ENCODE measurements at regions not wholly inside any gene's neighbourhood (a gene's known extent, or its start where the extent isn't known, plus 50 kb on each side); places are given as distances from the start of the nearest gene placed in this dataset.
"Not testable (repeated sequence)": the region's sequence is repeated elsewhere in the genome, so short reads cannot be mapped to it uniquely, and the experiment has no call there.

- DNase-seq = no peak
Observed at GRCh38 chr10:2214092-2214491, 476.8 kb upstream of the ADARB2 start.

DNA sequence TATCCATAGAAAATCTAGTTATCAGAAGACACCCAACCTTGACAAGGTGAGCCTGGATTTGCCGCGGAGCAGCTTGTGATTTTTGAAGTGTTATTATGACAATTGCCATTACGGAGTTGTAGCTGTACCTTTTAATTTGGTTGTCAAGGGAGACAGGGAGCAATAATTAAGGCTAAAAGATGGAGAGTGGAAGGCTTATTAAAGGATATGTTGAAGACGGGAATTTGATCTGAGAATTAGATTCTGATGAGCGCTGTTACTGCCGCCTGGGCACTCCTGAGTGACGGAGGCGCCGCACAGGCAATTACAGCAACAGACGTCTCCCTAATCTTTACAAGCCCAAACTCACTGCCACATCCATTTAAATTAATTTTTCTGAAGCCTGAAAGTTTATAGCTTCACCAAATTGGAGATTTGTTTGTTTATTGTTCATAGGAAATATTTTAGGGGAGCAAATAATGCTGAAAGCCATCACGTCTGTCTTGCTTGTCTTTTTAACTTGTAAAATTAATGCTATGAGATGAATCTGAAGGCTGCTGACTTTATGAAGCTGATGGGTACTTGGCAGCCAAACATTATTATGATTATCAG lies 475.0 kb upstream of the ADARB2 start:
- no peak for DNase-seq

DNA sequence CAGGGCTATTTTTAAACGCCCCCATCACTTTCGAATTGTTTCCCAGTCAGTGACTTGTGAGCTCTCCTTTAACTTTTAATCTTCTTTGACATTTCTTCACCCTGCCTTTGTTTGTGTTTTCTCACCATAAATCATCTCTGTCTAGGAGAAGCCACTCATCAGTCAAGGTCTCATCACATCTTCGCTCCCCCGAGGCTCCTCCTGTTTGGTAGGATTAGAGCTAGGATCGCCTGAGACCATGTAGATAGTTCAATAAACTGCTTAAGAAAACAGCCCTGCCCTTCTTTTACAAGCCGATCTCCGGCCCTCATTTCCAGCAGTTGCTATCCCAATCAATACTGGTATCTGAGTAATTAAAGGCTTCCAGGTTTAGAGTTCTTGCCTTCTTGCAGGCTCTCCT lies 472.8 kb upstream of the ADARB2 start:
- DNase-seq = no peak

DNA sequence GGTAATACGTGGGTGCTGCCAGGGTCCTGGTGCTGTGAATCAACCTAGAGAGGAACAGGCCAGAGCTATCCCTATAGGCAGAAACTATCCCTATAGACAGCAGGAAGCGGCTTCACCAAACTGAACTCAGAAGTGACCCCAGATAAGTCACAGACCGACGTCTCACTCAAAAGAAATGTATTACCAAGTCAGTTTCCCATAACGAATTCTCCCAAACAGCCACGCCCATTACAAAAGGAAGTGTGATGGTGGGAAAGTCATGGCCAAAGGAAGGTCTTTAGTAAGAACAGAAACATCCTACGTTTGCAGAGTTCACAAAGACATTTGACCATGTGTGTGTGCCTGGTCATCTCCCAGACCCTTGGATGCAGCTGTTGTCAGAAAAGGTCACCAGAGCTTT lies 470.8 kb upstream of the ADARB2 start:
- DNase-seq = no peak

DNA sequence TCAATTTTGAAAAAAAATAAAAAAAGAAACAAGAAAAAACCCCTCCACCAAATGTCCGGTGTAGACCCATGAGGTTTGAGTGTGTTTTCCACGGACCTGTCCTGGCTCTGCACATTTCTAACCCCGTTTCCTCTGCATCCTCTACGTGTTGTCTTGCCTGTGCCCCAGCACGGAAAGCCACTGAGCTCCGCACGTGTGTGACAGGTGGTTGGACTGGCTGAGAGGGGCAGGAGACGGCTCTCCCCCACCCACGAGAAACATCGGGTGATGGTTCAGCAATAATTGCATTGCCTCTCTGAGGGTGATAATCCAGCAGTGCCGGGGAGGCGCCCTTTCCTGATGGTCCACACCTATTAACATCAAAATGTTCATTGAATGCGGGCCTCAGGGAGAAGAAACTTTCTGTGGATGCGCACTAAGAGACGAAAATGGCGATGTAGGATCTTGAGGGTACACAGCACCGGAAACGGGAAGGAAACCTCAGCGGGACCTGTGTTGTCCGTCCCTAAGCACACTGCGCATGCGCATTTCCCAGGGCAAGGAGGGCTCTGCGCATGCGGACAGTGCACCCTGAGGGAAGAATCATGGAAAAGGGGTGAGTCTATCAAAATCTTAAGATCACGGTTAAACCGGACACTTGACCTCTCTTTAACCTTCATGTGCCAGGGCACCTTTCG lies 470.1 kb upstream of the ADARB2 start:
- no peak for DNase-seq

GRCh38 chr10:2205406-2205805 lies 468.1 kb upstream of the ADARB2 start:
- DNase-seq = no peak

GRCh38 chr10:2202401-2202800 lies 465.1 kb upstream of the ADARB2 start:
- DNase-seq = no peak

GRCh38 chr10:2201534-2202099 lies 464.3 kb upstream of the ADARB2 start:
- no peak for DNase-seq

GRCh38 chr10:2197663-2198062 lies 460.3 kb upstream of the ADARB2 start:
- DNase-seq = no peak

- no peak for DNase-seq
Observed at GRCh38 chr10:2196272-2196671, 458.9 kb upstream of the ADARB2 start.

- not testable (repeated sequence) for DNase-seq
Observed at GRCh38 chr10:2189356-2189755, 452.0 kb upstream of the ADARB2 start.

- no peak for DNase-seq
Observed at GRCh38 chr10:2188371-2188770, 451.0 kb upstream of the ADARB2 start.

- no peak for DNase-seq
Observed at GRCh38 chr10:2173327-2173726, 436.0 kb upstream of the ADARB2 start.

GRCh38 chr10:2165771-2166460 lies 428.6 kb upstream of the ADARB2 start:
- DNase-seq = no peak

DNA sequence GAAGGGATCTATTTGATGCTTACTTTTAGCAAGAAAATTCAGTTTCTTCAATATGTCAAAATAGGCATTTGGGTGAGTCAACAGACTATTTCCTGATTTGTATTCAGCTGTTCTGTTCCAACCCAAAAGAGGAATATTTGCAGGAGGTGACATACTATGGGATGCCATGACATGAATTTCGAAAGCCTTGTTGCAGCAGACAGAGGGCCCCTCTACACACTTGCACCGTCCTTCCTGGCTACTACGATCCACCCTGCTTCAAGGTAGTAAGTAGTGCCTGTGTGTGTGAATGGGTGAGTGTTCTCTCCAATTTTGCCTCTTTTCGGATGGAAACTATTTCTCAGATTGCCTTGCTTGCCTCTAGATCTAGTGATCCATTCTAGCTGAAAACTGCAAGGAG lies 413.0 kb upstream of the ADARB2 start:
- DNase-seq = no peak

DNA sequence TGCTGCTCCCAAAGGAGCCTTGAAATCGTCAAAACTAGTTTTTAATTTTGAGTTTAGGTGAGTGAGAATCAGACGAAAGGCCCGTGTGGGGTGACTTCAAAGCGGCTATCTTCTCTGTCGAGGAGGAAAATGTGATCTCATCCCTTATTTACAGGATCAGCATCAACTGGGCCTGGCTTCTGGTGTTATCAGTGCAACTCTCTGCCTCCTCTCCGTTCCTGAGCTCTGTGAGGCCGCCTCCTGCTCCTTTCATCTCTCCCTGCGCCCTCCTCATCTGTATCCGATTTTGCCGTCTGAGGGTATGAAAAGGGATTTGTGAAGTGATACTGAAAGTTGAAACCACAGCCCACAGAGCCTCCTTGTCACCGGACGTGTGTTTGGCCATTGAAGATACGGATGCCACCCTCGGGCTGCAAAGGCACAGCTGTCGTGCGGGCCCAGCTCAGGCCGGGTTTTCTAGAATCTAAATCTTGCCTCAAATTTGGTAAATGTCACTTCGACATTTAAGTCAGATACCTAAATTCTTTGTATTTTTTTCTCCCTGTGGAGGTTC lies 408.7 kb upstream of the ADARB2 start:
- DNase-seq = no peak

DNA sequence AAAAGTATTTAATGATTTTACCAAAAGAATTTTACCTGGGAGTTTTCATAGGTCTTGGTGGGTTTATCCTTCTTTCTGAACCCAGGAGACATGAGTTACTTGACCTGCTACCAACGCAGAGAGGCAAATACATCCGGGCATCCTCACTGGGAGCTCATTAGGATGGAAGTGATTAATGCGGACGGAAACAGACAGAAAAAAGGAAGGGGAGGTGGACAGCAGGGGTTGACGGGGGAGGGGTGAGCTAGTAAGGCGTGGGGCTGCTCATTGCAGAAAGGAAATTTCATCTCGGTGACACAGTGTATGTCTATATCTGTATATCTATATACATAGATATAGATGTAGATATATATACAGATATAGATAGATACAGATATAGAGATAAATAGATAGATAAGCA lies 408.2 kb upstream of the ADARB2 start:
- no peak for DNase-seq

DNA sequence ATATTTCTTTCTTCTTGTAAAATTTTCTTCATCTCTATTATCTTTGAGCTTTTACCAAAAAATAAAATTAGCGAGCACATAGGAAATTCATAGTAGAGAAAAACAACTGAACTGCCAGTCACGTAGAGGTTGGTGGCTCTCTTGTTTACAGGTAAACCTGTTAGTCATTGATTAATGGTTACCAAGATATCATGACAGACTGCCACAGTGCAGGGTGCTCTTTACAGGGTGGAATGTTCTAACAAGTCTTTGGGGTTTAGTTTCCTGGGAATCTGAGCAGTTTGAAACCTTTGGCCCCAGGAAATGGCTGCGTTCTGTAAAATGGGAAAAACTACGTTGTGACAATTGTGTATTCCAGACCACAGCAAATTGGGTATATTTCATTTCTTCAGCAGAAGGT lies 407.3 kb upstream of the ADARB2 start:
- DNase-seq = no peak

GRCh38 chr10:2143213-2143835 lies 406.0 kb upstream of the ADARB2 start:
- DNase-seq = no peak

DNA sequence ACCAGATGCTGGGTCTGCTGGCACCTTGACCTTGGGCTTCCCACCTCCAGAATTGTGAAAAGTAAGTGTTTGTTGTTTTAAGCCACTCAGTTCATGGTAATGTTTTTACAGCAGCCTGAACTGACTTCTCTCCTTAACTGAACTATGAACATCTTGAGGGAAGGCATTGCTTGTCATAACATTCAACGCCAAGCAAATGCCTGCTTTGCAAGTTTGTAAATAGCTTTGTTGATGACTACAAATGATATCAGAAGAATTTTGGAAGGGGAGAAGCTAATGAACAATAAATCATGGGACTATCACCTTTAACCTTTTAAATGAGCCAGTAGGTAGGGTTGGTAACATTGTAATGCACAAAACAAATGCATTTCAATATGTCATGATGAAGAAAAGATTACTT lies 402.4 kb upstream of the ADARB2 start:
- no peak for DNase-seq

DNA sequence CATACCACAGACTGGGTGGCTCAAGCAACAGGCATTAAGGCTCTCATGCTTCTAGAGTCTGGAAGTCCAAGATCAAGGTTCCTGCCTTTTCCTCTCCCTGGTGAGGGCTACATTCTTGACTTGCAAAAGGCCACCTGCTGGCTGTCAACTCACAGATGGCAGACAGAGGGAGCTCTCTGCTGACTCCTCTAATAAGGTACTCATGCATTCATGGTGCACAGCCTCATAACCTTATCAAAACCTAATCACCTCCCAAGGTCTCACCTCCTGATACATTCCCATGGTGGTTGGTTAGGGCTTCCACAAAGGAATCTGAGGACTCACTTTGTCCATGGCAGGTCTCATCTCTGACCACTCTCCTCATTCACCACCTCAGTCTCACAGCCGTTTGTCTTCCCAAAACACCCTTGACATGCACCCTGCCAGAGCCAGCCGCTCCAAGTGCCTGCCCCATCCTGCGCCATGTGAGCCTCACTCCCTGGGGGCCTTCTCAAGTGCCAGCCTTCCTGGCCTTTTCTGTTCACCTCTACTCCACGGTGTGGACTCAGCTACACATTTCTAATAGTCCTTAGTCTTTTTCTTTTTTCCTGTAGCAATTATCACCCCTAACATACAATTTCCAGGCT lies 400.3 kb upstream of the ADARB2 start:
- DNase-seq = no peak

DNA sequence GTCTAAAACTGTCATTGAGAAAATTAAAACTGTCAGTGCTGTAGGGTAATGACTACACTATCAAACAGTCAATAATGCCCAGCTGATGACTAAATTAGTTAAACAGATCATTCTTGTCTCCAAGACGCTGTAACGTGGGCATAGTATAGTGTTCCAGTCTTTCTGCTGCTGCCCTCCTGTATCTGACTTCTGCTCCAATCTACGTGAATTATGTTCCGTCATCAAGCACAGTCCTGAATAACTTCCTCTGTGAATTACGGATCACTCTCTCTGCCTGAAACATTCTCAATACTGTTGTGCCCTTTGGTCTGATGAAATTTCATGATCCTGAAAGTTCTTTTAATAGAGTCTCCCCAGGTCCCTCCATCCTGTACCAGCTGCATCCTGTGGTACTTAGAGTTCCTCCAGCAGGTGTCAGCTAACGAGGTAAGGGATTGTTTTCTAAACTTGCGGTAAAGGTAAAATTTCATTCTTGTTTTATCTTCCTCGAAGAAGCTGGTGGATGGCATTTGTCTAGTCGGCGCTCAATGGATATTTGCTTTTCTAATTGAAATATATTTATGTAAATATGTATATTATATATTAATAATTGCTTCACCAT lies 393.5 kb upstream of the ADARB2 start:
- DNase-seq = no peak

All from stimulated activated CD4-positive, alpha-beta T cell treated with anti-CD3 and anti-CD28 coated beads, Interleukin-4, amount 100 ng/mL, for 24 hours (primary cell).